ENCODE measurements at regions not wholly inside any gene's neighbourhood (a gene's known extent, or its start where the extent isn't known, plus 50 kb on each side); places are given as distances from the start of the nearest gene placed in this dataset.

DNA sequence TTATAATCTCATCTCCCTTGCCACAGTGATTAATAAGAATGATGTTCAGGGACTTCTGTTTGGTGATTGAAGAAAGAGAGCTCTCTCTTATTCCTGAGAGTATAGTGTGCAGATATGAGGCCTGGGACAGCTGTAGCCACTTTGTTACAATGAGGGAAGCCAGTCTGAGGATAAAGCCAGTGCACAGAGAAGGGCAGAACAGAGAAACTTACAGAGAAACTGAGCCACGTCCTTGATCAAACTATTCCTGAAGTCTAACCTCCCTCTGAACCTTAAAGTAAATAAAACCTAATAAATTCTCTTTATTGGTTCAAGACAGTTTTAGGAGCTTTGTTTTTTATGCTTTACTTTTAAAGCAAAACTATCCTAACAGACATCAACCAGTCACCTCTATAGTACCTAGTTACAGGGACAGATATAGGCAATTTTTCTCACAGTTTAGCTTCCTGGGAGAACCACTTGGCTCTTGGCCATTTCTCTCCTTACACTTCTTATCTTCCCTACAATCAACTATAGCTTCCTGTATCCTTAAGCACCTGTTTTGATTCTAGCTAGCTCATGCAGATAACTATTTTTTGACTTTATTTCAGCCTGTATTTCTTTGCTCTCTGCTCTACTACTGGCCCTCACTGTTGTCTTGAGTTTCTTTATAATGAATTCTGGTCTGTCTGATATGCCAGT lies 284.4 kb downstream of the SHQ1 start:
- TF ChIP-seq CTCF (conservative IDR thresholded peaks at IDR 0.05; ENCODE audit: low read depth, low read length) = no peak
- H3K27me3 ChIP-seq (ENCODE audit: insufficient read depth, low read depth) = no peaks in the 10 kb centered on the region
- no peaks in the 10 kb centered on the region for H4K20me1 ChIP-seq (ENCODE audit: insufficient read depth)
- no peak overlapping the region for H3K27ac ChIP-seq
- no peak overlapping the region for H3K4me2 ChIP-seq
- H3K4me3 ChIP-seq (IDR thresholded peaks at IDR 0.05; ENCODE audit: insufficient read depth, low read depth, low read length) = no peak overlapping the region
- no peak overlapping the region for H3K9ac ChIP-seq
- H3K4me1 ChIP-seq (ENCODE audit: low read depth, poor library complexity, severe bottlenecking) = no peaks in the 10 kb centered on the region
- no peaks in the 10 kb centered on the region for H3K36me3 ChIP-seq (ENCODE audit: insufficient read depth)
- H2AFZ ChIP-seq (ENCODE audit: low read depth) = no peak overlapping the region
- H3K79me2 ChIP-seq (ENCODE audit: insufficient read depth, low read depth) = no peaks in the 10 kb centered on the region

DNA sequence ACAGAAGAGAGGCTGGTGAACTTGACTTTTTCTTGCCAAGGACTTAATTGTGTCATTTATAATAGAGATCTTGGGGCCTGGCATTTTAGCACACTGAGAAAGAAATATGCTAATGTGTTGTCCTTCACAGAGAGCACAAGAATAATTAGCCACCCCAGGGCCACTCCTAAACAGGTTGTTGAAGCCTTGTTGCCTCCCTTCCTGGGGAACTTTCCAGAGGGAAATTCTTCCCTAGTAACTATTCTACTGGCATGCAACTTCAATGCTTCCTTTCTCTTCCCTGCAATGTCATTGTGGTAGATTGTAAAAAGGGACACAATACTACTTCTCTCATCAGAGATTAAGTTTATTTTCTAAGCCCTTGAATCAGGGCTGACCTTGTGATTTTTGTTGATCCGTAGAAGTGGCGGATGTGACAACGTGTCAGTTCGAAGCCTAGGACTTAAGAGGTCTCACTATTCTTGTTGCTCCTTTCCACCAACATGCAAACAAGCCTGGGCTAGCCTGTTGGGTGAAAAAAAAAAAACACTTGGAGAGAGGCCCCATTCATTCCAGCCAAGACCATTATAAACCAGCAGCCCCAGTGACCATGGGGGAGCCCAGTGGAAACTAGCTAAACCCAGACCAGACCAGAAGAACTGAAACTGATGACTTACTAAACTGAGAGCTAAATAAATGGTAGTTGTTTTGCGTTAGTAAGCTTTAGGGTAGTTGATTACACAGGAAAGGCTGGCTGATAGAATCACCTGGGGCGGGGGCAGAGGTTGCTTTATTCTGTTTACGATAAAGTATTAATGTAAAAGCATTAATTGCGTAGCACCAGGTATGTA lies 287.2 kb downstream of the SHQ1 start:
- no peak overlapping the region for H3K27ac ChIP-seq
- H3K79me2 ChIP-seq (ENCODE audit: insufficient read depth, low read depth) = no peaks in the 10 kb centered on the region
- no peaks in the 10 kb centered on the region for H3K36me3 ChIP-seq (ENCODE audit: insufficient read depth)
- H3K4me3 ChIP-seq (IDR thresholded peaks at IDR 0.05; ENCODE audit: insufficient read depth, low read depth, low read length) = no peak overlapping the region
- no peaks in the 10 kb centered on the region for H4K20me1 ChIP-seq (ENCODE audit: insufficient read depth)
- H3K4me2 ChIP-seq = no peak overlapping the region
- no peak overlapping the region for H2AFZ ChIP-seq (ENCODE audit: low read depth)
- TF ChIP-seq CTCF (conservative IDR thresholded peaks at IDR 0.05; ENCODE audit: low read depth, low read length) = no peak
- H3K9ac ChIP-seq = no peak overlapping the region
- H3K4me1 ChIP-seq (ENCODE audit: low read depth, poor library complexity, severe bottlenecking) = no peaks in the 10 kb centered on the region
- no peaks in the 10 kb centered on the region for H3K27me3 ChIP-seq (ENCODE audit: insufficient read depth, low read depth)

DNA sequence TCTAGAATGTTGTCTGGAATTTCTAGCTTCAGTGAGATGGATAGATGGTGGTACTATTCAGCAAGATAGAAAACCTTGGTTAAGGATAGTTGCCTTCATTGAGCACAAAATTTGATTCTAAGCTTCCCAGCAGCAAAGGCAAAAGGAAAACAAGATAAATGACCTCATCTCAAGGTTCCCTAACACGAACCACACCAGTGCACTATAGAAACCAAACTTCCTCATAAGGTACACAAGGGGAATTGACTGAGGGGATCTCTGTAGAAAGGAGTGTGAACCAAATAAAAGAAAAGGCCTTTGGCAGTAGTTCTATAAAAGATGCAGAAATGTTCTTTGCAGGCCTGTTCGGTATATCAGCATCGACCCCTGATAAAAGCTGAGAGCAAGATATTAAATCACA lies 288.9 kb downstream of the SHQ1 start:
- Histone ChIP-seq H4K20me1 (ENCODE audit: insufficient read depth) (no peaks in the 10 kb centered on the region), H3K4me1 (ENCODE audit: low read depth, poor library complexity, severe bottlenecking) (no peaks in the 10 kb centered on the region), H3K4me2 (no peak overlapping the region), H3K79me2 (ENCODE audit: insufficient read depth, low read depth) (no peaks in the 10 kb centered on the region), H2AFZ (ENCODE audit: low read depth) (no peak overlapping the region), H3K27me3 (ENCODE audit: insufficient read depth, low read depth) (no peaks in the 10 kb centered on the region), H3K36me3 (ENCODE audit: insufficient read depth) (no peaks in the 10 kb centered on the region), H3K9ac (no peak overlapping the region), H3K4me3 (IDR thresholded peaks at IDR 0.05; ENCODE audit: insufficient read depth, low read depth, low read length) (no peak overlapping the region), H3K27ac (no peak overlapping the region)
- TF ChIP-seq CTCF (conservative IDR thresholded peaks at IDR 0.05; ENCODE audit: low read depth, low read length) = no peak

GRCh38 chr3:72558001-72558400 lies 290.2 kb downstream of the SHQ1 start:
- Histone ChIP-seq H3K4me1 (ENCODE audit: low read depth, poor library complexity, severe bottlenecking) (no peaks in the 10 kb centered on the region), H2AFZ (ENCODE audit: low read depth) (no peak overlapping the region)

More at GRCh38 chr3:72558001-72558400, 290.2 kb downstream of the SHQ1 start:
- no peak overlapping the region for H3K4me2 ChIP-seq
- H3K79me2 ChIP-seq (ENCODE audit: insufficient read depth, low read depth) = no peaks in the 10 kb centered on the region
- H3K27me3 ChIP-seq (ENCODE audit: insufficient read depth, low read depth) = no peaks in the 10 kb centered on the region
- no peak for TF ChIP-seq CTCF (conservative IDR thresholded peaks at IDR 0.05; ENCODE audit: low read depth, low read length)
- no peak overlapping the region for H3K9ac ChIP-seq
- H3K36me3 ChIP-seq (ENCODE audit: insufficient read depth) = no peaks in the 10 kb centered on the region
- no peak overlapping the region for H3K27ac ChIP-seq
- H4K20me1 ChIP-seq (ENCODE audit: insufficient read depth) = no peaks in the 10 kb centered on the region
- H3K4me3 ChIP-seq (IDR thresholded peaks at IDR 0.05; ENCODE audit: insufficient read depth, low read depth, low read length) = no peak overlapping the region
